HG03196 (cell line): ENCODE measurements at regions not wholly inside any gene's neighbourhood (a gene's known extent, or its start where the extent isn't known, plus 50 kb on each side); places are given as distances from the start of the nearest gene placed in this dataset.

Experiments
- ATAC-seq: cut with Tn5 transposase; IDR thresholded peaks from one replicate; pipeline ENCODE4 v1.9.1; 2021; ENCODE audit not compliant: unreplicated experiment

DNA sequence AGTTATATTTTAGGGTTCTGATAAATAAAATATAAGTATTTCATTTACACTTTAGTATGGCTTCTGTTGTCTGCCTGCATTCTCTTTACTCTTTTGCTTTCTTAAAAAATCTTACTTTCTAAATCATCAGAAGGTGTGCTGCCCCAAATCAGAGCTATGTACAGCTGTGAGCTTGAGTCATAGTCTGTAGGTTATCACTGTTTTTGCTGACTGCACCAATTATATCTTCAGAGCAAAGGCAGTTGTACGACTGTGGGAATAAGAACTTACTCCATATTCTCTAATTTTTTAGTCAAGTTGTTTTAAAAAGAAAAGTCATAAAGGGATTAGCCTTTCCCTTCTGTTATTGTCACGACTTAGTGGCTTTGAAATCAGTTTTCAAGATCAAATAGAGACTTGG is 1649.0 kb downstream of the HACE1 start:
- ATAC-seq = no peak

DNA sequence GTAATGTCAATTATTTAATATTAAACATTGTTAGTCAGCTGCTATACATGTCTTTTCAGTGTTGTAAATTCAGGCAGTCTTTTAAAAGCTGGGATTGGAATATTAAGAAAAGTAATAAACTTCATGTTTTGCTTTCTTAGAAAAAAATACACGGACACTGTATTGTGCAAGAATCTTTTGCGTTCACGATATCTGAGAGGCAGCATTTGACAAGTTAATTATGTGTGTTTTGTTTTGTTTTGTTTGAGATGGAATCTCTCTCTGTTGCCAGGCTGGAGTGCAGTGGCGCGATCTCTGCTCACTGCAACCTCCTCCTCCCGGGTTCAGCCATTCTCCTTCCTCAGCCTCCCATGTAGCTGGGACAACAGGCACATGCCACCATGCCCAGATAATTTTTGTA is 1661.3 kb downstream of the HACE1 start:
- no peak for ATAC-seq

DNA sequence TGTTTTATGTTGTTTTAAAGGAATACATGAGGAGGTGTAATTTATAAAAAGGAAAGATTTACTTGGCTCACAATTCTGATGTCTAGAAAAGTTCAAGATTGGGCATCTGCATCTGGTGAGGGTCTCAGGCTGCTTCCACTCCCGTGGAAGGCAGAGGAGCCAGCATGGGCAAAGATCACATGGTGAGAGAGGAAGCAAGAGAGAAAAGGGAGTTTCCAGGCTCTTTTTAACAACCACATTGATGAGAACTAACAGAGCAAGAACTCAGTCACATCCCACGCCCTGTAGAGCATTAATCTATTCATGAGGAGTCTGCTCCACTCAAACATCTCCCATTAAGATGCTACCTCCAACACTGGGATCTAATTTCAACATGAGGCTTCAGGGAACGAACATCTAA is 1666.3 kb downstream of the HACE1 start:
- ATAC-seq = peak; percentile 52

DNA sequence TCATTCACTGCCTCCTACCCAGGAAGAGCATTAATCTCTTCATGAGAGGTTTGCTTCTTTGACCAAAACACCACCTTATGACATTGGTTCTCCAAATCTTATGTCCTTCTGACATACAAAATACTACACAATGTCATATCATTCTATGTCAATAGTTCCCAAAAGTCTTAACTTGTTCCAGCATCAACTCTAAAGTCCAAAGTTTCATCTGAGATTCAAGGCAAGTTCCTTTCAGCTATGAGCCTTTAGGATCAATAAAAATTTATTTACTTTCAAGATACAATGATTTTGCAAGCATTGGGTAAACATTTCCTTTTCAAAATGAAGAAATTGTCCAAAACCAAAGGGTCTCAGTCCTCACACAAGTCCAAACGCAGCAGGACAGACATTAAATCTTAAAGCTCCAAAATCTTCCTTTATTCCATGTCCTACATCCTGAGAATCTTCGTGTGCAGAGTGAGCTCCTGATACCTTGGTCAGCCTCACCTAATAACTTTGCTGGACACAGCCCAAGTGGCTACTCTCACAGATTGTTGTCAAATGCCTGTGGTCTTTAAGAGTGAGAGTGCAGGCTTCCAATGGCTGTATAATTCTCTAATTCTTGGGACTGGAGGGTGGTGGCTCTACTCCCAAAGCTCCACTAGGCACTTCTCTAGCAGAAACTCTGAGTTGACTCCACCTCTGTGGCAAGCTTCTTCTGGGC is 1668.2 kb downstream of the HACE1 start:
- ATAC-seq = no peak

DNA sequence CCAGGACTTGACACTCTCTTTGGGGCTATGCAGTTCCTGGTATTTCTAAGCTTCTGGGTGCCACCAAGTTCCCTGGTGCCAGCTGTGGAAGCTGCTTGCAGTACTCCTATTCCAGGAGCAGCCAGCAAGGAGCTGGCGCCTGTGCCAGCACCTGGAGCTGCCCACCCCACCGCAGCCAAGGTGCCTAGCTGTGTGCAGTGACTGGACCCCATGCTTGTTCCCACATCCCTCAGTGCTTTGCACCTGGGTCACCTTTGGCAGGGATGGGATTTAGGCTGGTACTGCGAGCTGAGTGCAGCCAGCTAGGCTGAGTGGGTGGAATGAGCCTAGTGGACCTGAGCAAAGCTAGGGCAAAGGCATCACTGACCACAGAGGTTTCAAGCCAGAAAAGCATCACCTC is 1674.9 kb downstream of the HACE1 start:
- no peak for ATAC-seq

DNA sequence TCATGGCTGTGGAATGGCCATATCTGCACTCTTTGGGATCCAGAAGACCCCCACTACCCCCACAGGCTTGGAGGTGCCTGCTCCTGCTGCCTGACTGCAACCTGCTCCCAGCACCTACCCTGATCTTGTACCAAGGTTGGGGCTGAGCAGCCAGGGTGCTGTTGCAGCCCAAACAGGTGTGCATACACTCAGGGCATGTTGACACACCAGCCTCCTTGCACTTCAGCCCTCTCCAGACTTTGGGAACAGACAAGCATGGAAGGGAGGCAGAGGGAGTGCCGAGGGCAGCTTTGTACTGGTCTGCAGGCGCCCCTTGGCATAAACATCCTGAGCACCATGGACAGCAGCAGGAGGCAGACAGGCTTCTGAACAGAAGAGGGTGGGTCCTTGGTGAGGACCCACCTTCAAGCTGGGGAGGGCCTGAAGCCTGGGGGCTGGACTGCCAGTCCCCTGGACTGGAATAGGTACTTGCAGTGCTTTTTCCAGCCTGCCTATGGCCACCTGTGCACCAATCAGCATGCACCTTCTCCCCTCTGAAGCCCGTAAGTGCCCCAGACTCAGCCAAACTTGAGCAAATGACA is 1675.8 kb downstream of the HACE1 start:
- ATAC-seq = no peak

DNA sequence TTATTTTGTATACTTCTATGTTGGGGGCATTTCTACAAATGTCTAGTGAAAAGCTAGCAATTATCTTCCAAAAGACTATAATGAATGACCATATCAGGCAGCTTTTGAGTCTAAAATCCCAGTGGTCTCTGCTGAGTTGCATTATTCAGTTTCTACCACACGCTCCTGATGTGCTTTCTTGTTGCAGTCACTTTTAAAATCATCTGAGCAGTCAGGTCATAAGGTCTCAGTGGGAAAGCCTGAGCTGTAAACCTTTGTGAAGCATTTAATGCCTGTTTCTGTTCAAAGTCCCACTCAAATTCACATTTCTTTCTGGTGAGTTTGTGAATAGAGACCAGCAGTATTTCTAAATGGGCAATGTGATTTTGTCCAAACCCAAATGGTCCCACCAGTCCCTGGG is 1681.5 kb downstream of the HACE1 start:
- no peak for ATAC-seq

DNA sequence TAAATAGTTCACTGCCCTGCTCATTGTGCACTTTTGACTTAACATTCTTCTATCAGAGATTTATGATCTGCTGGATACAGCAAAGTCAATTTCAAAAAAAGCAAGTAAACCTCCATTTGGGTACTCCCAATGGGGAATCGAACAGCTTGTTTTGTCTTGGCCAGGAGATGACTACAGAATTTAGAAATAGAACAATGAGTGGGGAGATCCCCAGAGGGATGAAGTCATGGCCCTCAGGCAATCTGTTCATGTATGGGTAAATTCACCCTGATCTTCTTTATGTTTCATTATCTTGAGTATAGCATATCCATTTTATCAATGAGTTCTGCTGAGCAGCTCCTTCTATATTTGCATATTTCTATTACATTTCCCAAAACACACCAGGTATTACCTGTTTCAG is 1681.9 kb downstream of the HACE1 start:
- no peak for ATAC-seq

DNA sequence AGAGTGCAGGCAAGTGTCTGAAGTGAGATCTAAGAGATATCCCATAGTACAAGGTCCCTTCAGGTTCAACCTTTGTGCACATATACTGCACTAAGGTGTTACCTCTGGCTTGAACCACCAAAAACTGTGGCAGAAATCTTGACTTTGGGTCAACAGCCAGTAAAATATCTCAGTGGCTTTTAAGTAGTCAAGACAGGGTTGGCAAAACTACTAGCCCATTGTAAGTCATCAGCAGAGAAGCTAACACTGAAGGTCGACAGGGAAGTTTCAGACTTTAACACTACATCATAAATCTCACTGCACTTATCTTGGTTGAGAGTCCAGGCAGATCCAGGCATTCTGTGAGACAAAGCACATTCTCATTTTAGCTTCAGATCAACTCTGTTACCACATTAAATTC is 1684.7 kb downstream of the HACE1 start:
- ATAC-seq = no peak

DNA sequence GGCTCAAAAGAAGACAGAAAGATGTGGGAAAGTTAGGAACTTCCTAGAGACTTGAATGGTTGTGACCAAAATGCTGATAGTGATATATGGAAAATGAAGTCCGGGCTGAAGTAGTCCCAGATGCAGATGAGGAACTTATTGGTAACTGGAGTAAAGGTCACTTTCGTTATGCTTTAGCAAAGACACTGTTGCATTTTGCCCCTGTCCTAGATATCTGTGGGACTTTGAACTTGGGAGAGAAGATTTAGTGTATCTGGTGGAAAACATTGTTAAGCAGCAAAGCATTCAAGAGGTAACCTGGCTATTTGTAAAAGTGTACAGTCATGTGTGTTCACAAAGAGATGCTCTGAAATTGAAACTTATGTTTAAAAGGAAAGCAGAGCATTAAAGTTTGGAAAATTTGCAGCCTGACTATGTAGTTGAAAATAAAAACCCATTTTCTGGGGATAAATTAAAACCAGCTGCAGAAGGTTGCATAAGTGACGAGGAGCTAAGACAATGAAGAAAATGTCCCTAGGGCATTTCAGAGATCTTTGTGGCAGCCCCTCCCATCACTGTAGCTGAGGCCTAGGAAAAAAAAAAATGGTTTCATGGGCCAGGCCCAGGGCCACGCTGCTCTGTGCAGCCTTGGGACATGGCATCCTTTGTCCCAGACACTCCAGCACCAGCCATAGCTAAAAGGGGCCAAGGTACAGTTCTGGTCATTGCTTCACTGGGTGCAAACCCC is 1692.2 kb downstream of the HACE1 start:
- no peak for ATAC-seq

DNA sequence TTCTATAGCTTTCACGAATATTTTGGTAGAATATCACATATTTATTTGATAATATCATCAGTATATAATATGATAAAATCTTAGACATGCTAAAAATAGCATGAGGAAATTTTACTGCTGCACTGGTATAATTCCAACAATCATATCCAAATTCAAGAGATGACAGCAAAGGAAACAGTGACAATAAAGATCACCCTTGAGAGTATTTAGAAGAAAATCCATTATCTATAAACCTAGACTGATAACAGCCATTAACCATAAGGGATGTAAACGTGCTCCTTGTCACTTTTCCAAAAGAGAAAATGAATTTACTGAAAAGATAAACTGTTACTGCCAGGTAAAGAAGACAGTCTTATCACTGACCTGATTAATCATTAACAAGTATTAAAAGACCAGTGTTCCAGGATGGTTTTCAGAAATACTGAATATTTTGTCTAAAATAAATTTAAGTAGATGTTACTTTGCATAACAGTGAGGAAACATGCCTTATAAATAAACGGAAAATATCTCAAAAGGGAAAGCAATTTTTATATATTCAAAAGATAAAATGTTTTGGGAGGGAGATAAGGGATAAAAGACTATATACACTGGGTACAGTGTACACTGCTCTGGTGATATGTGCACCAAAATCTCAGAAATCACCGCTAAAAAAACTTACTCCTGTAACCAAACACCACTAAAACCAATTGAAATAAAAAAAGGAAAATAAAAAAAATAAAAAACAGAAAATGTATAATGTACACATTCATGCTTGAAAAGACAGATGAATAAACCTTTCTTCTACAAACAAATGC is 1704.7 kb downstream of the HACE1 start:
- no peak for ATAC-seq

DNA sequence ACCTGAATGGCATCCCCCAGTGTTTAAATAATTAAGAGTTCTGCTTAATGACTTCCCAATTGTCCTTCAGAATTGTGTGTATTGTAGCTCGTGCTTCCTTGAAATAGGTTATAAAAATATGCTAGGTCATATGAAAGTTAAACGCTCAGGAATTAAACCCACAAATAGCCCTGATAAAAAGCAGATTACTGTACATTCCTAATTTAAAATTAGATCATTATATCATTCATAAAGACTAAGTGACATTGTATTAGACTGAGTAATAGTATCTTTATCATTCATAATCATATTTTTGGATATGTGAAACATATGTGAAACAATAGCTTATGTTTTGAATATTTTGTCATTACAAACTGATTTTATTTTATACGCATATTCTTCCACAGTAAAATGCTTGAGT is 1706.7 kb downstream of the HACE1 start:
- no peak for ATAC-seq

DNA sequence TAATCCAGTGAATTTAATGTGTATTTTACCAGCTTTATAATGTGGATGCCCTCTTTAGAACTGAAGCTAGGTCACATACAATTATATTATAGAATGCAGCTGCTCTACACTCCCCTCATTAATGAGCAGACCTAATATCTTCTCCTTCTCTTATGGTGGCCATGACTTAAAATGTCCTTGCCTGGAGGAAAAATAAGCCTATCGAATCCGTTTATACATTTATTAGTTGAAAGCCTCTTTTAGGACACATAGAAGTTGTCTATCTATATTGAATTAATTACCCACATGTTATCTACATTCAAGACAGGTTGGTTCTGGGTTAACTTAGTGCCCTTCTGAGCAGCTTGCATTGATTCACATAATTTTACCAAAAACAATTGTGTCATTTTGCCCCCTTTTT is 1716.8 kb downstream of the HACE1 start:
- ATAC-seq = no peak

DNA sequence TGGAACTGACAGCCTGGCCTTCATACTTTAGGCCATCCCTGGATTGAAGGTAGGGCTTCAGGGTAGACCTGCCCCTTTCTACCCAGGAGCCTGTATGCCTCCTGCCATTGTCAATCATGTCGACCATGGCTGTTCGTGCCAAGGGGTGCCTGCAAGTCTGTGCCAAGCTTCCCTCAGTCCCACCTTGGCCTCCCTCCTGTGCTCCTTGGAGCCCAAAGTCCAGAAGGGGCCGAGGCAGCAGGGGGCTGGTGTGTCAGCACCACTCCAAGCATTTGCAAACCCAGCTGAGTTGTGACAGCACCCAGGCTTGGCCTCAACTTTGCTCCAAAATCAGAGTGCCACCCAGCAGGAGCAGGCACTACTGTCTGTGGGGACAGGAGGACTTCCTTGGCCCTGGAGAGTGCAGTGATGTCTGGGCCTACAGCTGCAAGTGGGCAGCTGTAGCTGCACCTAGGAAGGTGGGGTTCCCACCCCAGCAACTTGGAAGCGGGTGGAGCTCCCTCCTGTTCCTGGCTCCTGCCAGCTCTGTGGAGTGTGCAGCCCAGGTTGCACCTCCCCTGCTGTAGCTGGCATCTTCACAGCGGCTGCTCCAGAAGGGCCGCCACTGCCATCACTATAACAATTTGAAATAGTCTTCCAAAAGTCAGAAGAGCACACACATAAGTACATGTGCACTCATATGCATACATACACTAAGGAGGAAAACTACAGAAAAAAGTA is 1719.3 kb downstream of the HACE1 start:
- no peak for ATAC-seq

DNA sequence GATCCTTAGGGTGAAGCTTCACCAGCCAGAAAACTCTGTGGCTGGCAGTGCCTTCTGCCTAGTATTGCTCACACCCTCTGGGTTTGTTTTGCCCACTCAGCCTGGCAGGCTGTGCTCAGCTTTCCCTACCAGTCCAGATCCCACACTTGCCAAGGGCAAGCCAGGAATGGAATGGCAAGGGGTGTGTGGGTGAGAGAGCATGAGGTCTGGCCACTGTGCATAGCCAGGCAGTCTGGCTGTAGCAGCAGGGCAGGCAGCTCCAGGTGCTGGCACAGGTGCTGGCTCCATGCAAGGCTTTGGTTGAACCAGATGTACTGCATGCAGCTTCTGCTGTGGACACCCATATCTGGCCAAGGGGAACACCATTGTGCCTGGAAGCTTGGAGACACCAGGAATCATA is 1720.3 kb downstream of the HACE1 start:
- no peak for ATAC-seq

DNA sequence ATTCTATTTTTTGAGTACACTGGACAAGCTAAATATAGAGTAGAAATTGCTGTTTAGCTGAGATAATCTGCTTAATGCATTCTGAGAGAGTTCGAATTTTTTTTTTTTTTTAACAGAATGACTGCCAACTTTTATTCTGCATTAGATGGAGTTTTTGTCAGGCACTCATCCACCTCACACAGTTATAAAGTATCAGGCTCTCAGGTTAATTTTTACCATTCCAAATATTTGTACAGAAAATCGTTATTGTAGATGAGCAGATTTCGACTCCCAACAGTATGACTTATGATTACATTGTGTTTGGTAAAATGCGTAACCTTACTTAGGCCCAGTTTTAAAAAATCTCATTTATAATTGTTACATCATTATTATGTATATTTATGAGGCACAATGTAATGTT is 1731.0 kb downstream of the GRIK2 start:
- ATAC-seq = no peak

DNA sequence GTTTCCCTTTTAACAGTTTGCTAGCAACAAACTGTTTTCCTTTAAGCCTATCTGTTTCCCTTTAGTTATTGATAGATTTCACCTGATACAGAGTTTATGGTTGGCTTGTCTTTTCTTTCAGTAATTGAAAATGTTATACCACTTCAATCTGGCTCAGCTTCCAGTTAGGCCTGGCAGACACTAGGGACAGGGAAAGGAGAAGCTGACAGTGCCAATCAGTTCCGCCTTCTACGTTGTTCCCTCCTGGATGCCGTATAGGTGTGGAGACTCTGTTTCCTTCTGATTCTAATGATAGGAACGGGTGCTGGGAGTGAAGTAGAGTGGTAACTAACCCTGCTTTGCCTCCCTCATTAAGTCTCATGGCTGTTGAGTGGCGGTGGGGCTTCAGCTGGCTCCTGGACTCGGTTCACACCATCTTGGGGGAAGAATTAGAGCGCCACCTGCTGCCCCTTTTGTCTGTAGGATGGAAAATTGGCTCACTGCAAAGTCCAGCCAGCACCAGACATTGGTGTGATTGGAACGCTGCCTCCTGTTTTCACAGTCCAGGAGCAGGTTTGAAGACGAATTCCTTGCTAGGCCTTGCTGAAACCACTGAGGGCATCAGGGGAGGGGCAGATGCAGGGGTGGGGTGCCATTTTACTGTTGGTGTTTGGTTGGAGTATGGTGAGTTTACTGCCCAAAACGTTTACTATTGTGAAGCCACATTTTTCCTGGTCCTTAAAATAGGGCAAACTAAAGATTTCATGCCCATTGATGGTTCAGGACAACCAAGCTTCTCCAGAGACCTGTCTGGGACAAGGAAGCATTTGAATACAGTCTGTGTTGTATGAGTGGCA is 1729.5 kb downstream of the GRIK2 start:
- no peak for ATAC-seq

DNA sequence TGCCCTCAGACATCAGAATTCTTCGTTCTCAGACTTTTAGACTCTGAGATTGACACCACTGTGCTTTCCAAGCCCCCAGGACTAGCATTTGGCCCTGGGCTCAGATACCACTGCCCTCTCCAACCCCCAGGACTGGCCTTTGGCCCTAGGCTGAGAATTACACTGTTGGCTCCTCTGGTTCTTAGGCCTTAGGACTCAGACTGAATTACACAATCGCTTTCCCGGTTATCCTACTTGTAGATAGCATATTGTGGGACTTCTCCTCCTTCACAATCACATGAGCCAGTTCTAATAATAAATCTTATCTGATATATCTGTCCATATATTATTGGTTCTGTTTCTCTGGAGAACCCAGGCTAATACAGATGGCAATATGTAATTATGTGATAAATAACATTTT is 1725.5 kb downstream of the GRIK2 start:
- ATAC-seq = no peak

DNA sequence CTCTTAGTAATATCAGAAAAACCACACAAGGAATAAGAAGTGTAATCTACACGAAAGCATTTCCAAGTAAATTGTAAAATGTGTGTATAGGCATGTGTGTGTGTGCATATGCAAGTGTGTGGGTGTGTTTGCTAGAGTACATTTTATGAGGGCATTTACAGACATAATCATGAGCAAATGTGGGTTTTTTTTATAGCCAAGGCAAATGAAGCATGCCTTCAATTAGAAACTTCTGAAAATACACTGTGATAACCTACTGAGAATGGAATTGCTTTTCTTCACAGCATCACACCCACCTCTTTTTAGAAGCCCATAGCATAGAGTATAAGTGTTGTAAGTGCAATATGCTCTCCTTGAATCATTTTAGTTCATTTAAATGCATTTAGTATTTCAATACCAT is 1721.1 kb downstream of the GRIK2 start:
- ATAC-seq = no peak

DNA sequence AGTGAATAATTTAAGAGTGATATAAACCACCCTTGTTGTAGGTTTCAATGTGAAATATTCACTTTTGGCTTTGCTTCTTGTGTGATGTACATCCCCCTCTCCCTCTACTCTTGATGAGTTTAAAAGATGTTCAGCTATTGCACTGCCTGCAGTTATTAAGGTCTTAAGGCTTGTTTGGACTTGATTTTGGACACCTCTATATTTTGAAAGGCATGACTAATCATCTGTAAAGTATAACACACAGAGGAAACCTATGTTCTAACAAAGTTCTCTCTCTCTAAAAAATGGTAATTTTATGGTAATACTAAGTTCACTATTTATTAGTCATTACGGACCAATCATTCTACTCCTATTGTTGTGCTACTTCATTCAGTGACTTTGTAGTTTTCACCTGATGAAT is 1719.9 kb downstream of the GRIK2 start:
- ATAC-seq = no peak
